H9 (cell line): ENCODE measurements at regions not wholly inside any gene's neighbourhood (a gene's known extent, or its start where the extent isn't known, plus 50 kb on each side); places are given as distances from the start of the nearest gene placed in this dataset.

Source experiments
- DNase-seq: peaks from one replicate; pipeline ENCODE4 v3.0.0-alpha.2; 2017
- H2AFZ ChIP-seq: one replicate; pipeline ENCODE4 v1.6.1; 2013; ENCODE audit warnings: mild to moderate bottlenecking, low read length, control low read depth, moderate library complexity
- H2AK5ac ChIP-seq: 2 replicates; pipeline ENCODE4 v1.6.1; 2013; ENCODE audit warnings: low read length, control low read depth, mixed read lengths; ENCODE audit not compliant: insufficient read length
- H2BK120ac ChIP-seq: one replicate; pipeline ENCODE4 v1.6.1; 2013; ENCODE audit warnings: low read depth, mild to moderate bottlenecking, low read length, control low read depth, inconsistent platforms; ENCODE audit not compliant: poor library complexity, severe bottlenecking
- H2BK12ac ChIP-seq: 2 replicates; pipeline ENCODE4 v1.6.1; 2013; ENCODE audit warnings: low read length, control low read depth, mixed read lengths, low read depth; ENCODE audit not compliant: insufficient read length
- H2BK15ac ChIP-seq: 2 replicates; pipeline ENCODE4 v1.6.1; 2013; ENCODE audit warnings: low read depth, low read length, control low read depth
- H2BK20ac ChIP-seq: one replicate; pipeline ENCODE4 v1.6.1; 2013; ENCODE audit warnings: low read depth, mild to moderate bottlenecking, low read length, control low read depth, inconsistent platforms; ENCODE audit not compliant: poor library complexity, severe bottlenecking
- H2BK5ac ChIP-seq: 2 replicates; pipeline ENCODE4 v1.6.1; 2013; ENCODE audit warnings: low read length, control low read depth, mixed read lengths; ENCODE audit not compliant: insufficient read length
- H3K14ac ChIP-seq: 2 replicates; pipeline ENCODE4 v1.6.1; 2013; ENCODE audit warnings: low read length, control low read depth; ENCODE audit not compliant: insufficient read depth
- H3K18ac ChIP-seq: 2 replicates; pipeline ENCODE4 v1.6.1; 2013; ENCODE audit warnings: low read depth, mild to moderate bottlenecking, mixed read lengths, low read length, control low read depth; ENCODE audit not compliant: insufficient read length
- H3K23ac ChIP-seq: 2 replicates; pipeline ENCODE4 v1.6.1; 2013; ENCODE audit warnings: low read length, control low read depth, mixed read lengths, low read depth; ENCODE audit not compliant: insufficient read length
- H3K23me2 ChIP-seq: 2 replicates; pipeline ENCODE4 v1.6.1; 2013; ENCODE audit warnings: low read depth, mild to moderate bottlenecking, mixed read lengths, low read length, control low read depth; ENCODE audit not compliant: insufficient read length, poor library complexity, severe bottlenecking
- H3K27ac ChIP-seq: 2 replicates; pipeline ENCODE4 v1.5.1; 2013; ENCODE audit warnings: low read length, control low read depth, mixed read lengths, low read depth; ENCODE audit not compliant: insufficient read length
- H3K27me3 ChIP-seq: 2 replicates; pipeline ENCODE4 v1.6.1; 2013; ENCODE audit warnings: low read length, control low read depth, inconsistent platforms; ENCODE audit not compliant: insufficient read depth
- H3K4ac ChIP-seq: 2 replicates; pipeline ENCODE4 v1.6.1; 2013; ENCODE audit warnings: low read depth, mild to moderate bottlenecking, control low read depth, inconsistent platforms, low read length, moderate library complexity
- H3K4me1 ChIP-seq: 2 replicates; pipeline ENCODE4 v1.6.1; 2013; ENCODE audit warnings: low read length, control low read depth, inconsistent platforms; ENCODE audit not compliant: insufficient read depth
- H3K4me2 ChIP-seq: 2 replicates; pipeline ENCODE4 v1.6.1; 2013; ENCODE audit warnings: low read length, control low read depth, mixed read lengths; ENCODE audit not compliant: insufficient read length, insufficient read depth
- H3K56ac ChIP-seq: 2 replicates; pipeline ENCODE4 v1.6.1; 2013; ENCODE audit warnings: low read depth, mild to moderate bottlenecking, mixed read lengths, low read length, control low read depth; ENCODE audit not compliant: insufficient read length
- H3K79me1 ChIP-seq: 2 replicates; pipeline ENCODE4 v1.6.1; 2013; ENCODE audit warnings: low read depth, mild to moderate bottlenecking, moderate library complexity, low read length, control low read depth, inconsistent platforms; ENCODE audit not compliant: insufficient read depth, poor library complexity, severe bottlenecking
- H3K79me2 ChIP-seq: 2 replicates; pipeline ENCODE4 v1.6.1; 2013; ENCODE audit warnings: low read length, control low read depth, inconsistent platforms; ENCODE audit not compliant: insufficient read depth
- H3K9ac ChIP-seq: 2 replicates; pipeline ENCODE4 v1.6.1; 2013; ENCODE audit warnings: low read length, control low read depth, mixed read lengths; ENCODE audit not compliant: insufficient read length; ENCODE audit errors: extremely low read depth
- H3K9me3 ChIP-seq: one replicate; pipeline ENCODE4 v1.6.1; 2013; ENCODE audit warnings: low read depth, low read length, inconsistent platforms; ENCODE audit not compliant: control insufficient read depth
- H3T11ph ChIP-seq: one replicate; pipeline ENCODE4 v1.6.1; 2013; ENCODE audit warnings: mild to moderate bottlenecking, low read length, control low read depth, inconsistent platforms
- H4K20me1 ChIP-seq: one replicate; pipeline ENCODE4 v1.6.1; 2013; ENCODE audit not compliant: control insufficient read depth, insufficient read length, insufficient read depth
- H4K5ac ChIP-seq: 2 replicates; pipeline ENCODE4 v1.6.1; 2013; ENCODE audit warnings: low read depth, mild to moderate bottlenecking, mixed read lengths, low read length, control low read depth; ENCODE audit not compliant: insufficient read length
- H4K8ac ChIP-seq: replicated peaks from 2 replicates; pipeline ENCODE4 v1.6.1; 2013; ENCODE audit warnings: low read length, control low read depth, mixed read lengths, low read depth; ENCODE audit not compliant: insufficient read length
- H4K91ac ChIP-seq: 2 replicates; pipeline ENCODE4 v1.6.1; 2013; ENCODE audit warnings: low read depth, mild to moderate bottlenecking, moderate library complexity, mixed read lengths, low read length, control low read depth; ENCODE audit not compliant: insufficient read length
- H3K27ac Mint-ChIP-seq, 3 experiments: 2 replicates in 2 of 3; 3 replicates in 1 of 3; pipeline ENCODE4 v1.8.0; 2020 to 2021; ENCODE audit warnings: mixed read lengths in 3 of 3, mild to moderate bottlenecking in 1 of 3, moderate library complexity in 1 of 3
- H3K27me3 Mint-ChIP-seq: 2 replicates; pipeline ENCODE4 v1.8.0; 2021; ENCODE audit warnings: low read depth, mild to moderate bottlenecking, moderate library complexity, mixed read lengths
- H3K36me3 Mint-ChIP-seq, 3 experiments: 2 replicates in 2 of 3; 3 replicates in 1 of 3; pipeline ENCODE4 v1.8.0; 2020 to 2021; ENCODE audit warnings: low read depth in 3 of 3, mixed read lengths in 3 of 3; ENCODE audit not compliant: insufficient read depth in 1 of 3
- H3K4me1 Mint-ChIP-seq, 2 experiments: 2 replicates each; pipeline ENCODE4 v1.8.0; 2020; ENCODE audit warnings: mixed read lengths in 2 of 2
- H3K4me3 Mint-ChIP-seq, 2 experiments: 2 replicates in 1 of 2; 3 replicates in 1 of 2; pipeline ENCODE4 v1.8.0; 2020 to 2021; ENCODE audit warnings: mild to moderate bottlenecking in 2 of 2, mixed read lengths in 2 of 2, moderate library complexity in 1 of 2
- H3K9me3 Mint-ChIP-seq, 2 experiments: 2 replicates in 1 of 2; 3 replicates in 1 of 2; pipeline ENCODE4 v1.8.0; 2020; ENCODE audit warnings: mild to moderate bottlenecking in 2 of 2, mixed read lengths in 2 of 2, moderate library complexity in 1 of 2
- CTCF ChIP-seq: fragments of 200-600 bp; sonication (generic); conservative IDR thresholded peaks from 3 replicates; pipeline ENCODE4 v1.8.0; 2021; ENCODE audit warnings: antibody characterized with exemption, mild to moderate bottlenecking
- WGBS: extraction: QIAGEN DNeasy Blood & Tissue Kit; methylation state at CpG from one replicate; pipeline ENCODE4 v1.1.7; 2013; ENCODE audit warnings: missing lambda C conversion rate, low lambda C conversion rate, mixed read lengths; ENCODE audit not compliant: insufficient read length; ENCODE audit errors: extremely low coverage; 5-methylcytosine and 5-hydroxymethylcytosine counted together

- no peak overlapping the region for H2BK20ac ChIP-seq
- H3K4me2 ChIP-seq, result no peak overlapping the region
- Mint-ChIP-seq H3K36me3 (no peaks in the 10 kb centered on the region), H3K27me3 (peaks cover 5% of the 10 kb centered on the region; the same call in 1 of the 2 replicates), H3K4me1 (peaks cover 19 to 36% of the 10 kb centered on the region in 2 experiments), H3K9me3 (no peaks in the 10 kb centered on the region), H3K4me3 (no peak overlapping the region), H3K27ac (no peak overlapping the region)
- no peak overlapping the region for H3K4ac ChIP-seq
- no peak overlapping the region for H2AFZ ChIP-seq
- H3K9me3 ChIP-seq, result no peaks in the 10 kb centered on the region
- no peak overlapping the region for H4K8ac ChIP-seq
- no peak overlapping the region for H3K9ac ChIP-seq
- no peak overlapping the region for H2BK12ac ChIP-seq
- H3K27me3 ChIP-seq, result no peaks in the 10 kb centered on the region
- H4K20me1 ChIP-seq, result no peaks in the 10 kb centered on the region
- no peak overlapping the region for H3K23ac ChIP-seq
- no peak overlapping the region for H4K91ac ChIP-seq
- no peak overlapping the region for H3K18ac ChIP-seq
- H3K14ac ChIP-seq, result no peak overlapping the region
- TF ChIP-seq CTCF, result peak; percentile 70
- H3K79me1 ChIP-seq, result no peaks in the 10 kb centered on the region
- no peak overlapping the region for H3K27ac ChIP-seq
- H2AK5ac ChIP-seq, result no peak overlapping the region
- no peak overlapping the region for H4K5ac ChIP-seq
- no peaks in the 10 kb centered on the region for H3K79me2 ChIP-seq
- no peak overlapping the region for H2BK120ac ChIP-seq
- H3K23me2 ChIP-seq, result no peaks in the 10 kb centered on the region
- WGBS, result no CpG with 5 or more reads among the region's 2 CpGs
- H2BK5ac ChIP-seq, result no peak overlapping the region
- H3K56ac ChIP-seq, result no peak overlapping the region
- no peak overlapping the region for H3T11ph ChIP-seq
- no peaks in the 10 kb centered on the region for H3K4me1 ChIP-seq
- H2BK15ac ChIP-seq, result no peak overlapping the region
- no peak for DNase-seq
These were observed 431.6 kb upstream of the NFE2L3 start for GRCh38 chr7:25720427-25720826.
